Endothelial cell of umbilical vein (primary cell): ENCODE measurements at regions not wholly inside any gene's neighbourhood (a gene's known extent, or its start where the extent isn't known, plus 50 kb on each side); places are given as distances from the start of the nearest gene placed in this dataset.
A peak's percentile ranks its signal among the peaks of the same experiment; 100 is the strongest.

Experiments
- BruUV-seq: library from RNA; stranded (reverse); fragments of 400-500 nt; replicated peaks from 2 replicates; lab custom pipeline; 2021; lab: Mats Ljungman, UMichigan
- CTCF ChIA-PET: fragments of 300-600, 350-600 bp; sonication (Branson Sonifier 250); formaldehyde crosslinking; loops from one replicate; lab custom pipeline; 2021; ENCODE audit warnings: antibody characterized with exemption, inconsistent platforms; lab: Charles Lee
- POLR2A ChIA-PET: fragments of 300-600, 350-600 bp; sonication (Branson Sonifier 250); formaldehyde crosslinking; loops from one replicate; lab custom pipeline; 2021; ENCODE audit warnings: antibody characterized with exemption, inconsistent platforms; lab: Charles Lee
- DNase-seq: peaks from one replicate; pipeline ENCODE4 v3.0.0-alpha.2; 2011; ENCODE audit warnings: low read depth, low spot score
- FAIRE-seq: peaks from 2 replicates; lab custom pipeline; 2011; peaks lifted over from hg19 to GRCh38; lab: Jason Lieb, UNC
- H2AFZ ChIP-seq: 2 replicates; pipeline ENCODE4 v1.6.0; 2012; ENCODE audit warnings: low read depth, low read length, control low read depth, inconsistent platforms
- H3K27ac ChIP-seq: 2 replicates; pipeline ENCODE4 v1.5.1; 2011; ENCODE audit warnings: low read depth, mild to moderate bottlenecking, control low read depth, low read length, moderate library complexity; ENCODE audit not compliant: insufficient read depth
- H3K27me3 ChIP-seq, 2 experiments: 2 replicates each; pipeline versions ENCODE4 v1.6.0 to v1.6.1; 2011; ENCODE audit warnings: low read length in 2 of 2, mixed read lengths in 1 of 2; ENCODE audit not compliant: control insufficient read depth in 2 of 2, insufficient read depth in 2 of 2
- H3K36me3 ChIP-seq, 2 experiments: 2 replicates in 1 of 2; 3 replicates in 1 of 2; pipeline ENCODE4 v1.5.1; 2011; ENCODE audit warnings: low read length in 2 of 2, mild to moderate bottlenecking in 1 of 2, moderate library complexity in 1 of 2; ENCODE audit not compliant: control insufficient read depth in 2 of 2, insufficient read depth in 2 of 2; ENCODE audit errors: extremely low read depth in 1 of 2
- H3K4me1 ChIP-seq: 3 replicates; pipeline ENCODE4 v1.5.1; 2011; ENCODE audit warnings: mild to moderate bottlenecking, low read length; ENCODE audit not compliant: control insufficient read depth, insufficient read depth; ENCODE audit errors: extremely low read depth
- H3K4me2 ChIP-seq: 2 replicates; pipeline ENCODE4 v1.6.1; 2011; ENCODE audit warnings: low read length, control low read depth, mixed read lengths; ENCODE audit not compliant: insufficient read depth
- H3K4me3 ChIP-seq, 3 experiments: fragments of 200-600 bp in 1 of 3; sonication (generic), shearing (Covaris generic) in 1 of 3; replicated peaks in 1 of 3; 2 replicates each; pipeline ENCODE4 v1.5.1; 2011 to 2016; ENCODE audit warnings: control low read depth in 3 of 3, low read length in 3 of 3, mild to moderate bottlenecking in 2 of 3, inconsistent platforms in 1 of 3, low read depth in 1 of 3, moderate library complexity in 1 of 3; ENCODE audit not compliant: insufficient read depth in 1 of 3
- H3K79me2 ChIP-seq: 2 replicates; pipeline ENCODE4 v1.6.0; 2012; ENCODE audit warnings: low read length, inconsistent platforms; ENCODE audit not compliant: control insufficient read depth, insufficient read depth
- H3K9ac ChIP-seq: replicated peaks from 2 replicates; pipeline ENCODE3; 2011; ENCODE audit warnings: low read length, control low read depth; ENCODE audit not compliant: insufficient read depth; ENCODE audit errors: extremely low read depth
- H3K9me1 ChIP-seq: replicated peaks from 3 replicates; pipeline ENCODE4 v1.6.0; 2011; ENCODE audit warnings: mild to moderate bottlenecking, low read length; ENCODE audit not compliant: control insufficient read depth, insufficient read depth; ENCODE audit errors: extremely low read depth
- H3K9me3 ChIP-seq: replicated peaks from 2 replicates; pipeline ENCODE4 v1.5.1; 2012; ENCODE audit warnings: low read length, inconsistent platforms; ENCODE audit not compliant: control insufficient read depth, insufficient read depth
- H4K20me1 ChIP-seq: replicated peaks from 2 replicates; pipeline ENCODE3; 2011; ENCODE audit warnings: mild to moderate bottlenecking, low read length; ENCODE audit not compliant: control insufficient read depth, insufficient read depth; ENCODE audit errors: extremely low read depth
- EZH2 ChIP-seq: IDR thresholded peaks from 2 replicates; pipeline ENCODE4 v1.6.1; 2012; ENCODE audit warnings: borderline replicate concordance, low read depth, mild to moderate bottlenecking, moderate library complexity, low read length, inconsistent platforms; ENCODE audit not compliant: severe bottlenecking
- FOS ChIP-seq: IDR thresholded peaks from 2 replicates; pipeline ENCODE4 v1.6.1; 2011; ENCODE audit warnings: mild to moderate bottlenecking, low read length, moderate library complexity, borderline replicate concordance; ENCODE audit not compliant: insufficient read depth
- GATA2 ChIP-seq: IDR thresholded peaks from 2 replicates; pipeline ENCODE4 v1.7.0; 2011; ENCODE audit warnings: low read depth, mild to moderate bottlenecking, moderate library complexity, mixed read lengths, low read length; ENCODE audit not compliant: insufficient read length, insufficient read depth
- MYC ChIP-seq: IDR thresholded peaks from one replicate; pipeline ENCODE4 v1.6.1; 2011; ENCODE audit warnings: mild to moderate bottlenecking, low read depth, low read length
- POLR2A ChIP-seq: IDR thresholded peaks from 2 replicates; pipeline ENCODE4 v1.6.1; 2012; ENCODE audit warnings: low read depth, mild to moderate bottlenecking, control low read depth, low read length
- POLR2AphosphoS5 ChIP-seq: IDR thresholded peaks from 2 replicates; pipeline ENCODE4 v1.6.1; 2012; ENCODE audit warnings: low read depth, mild to moderate bottlenecking, control low read depth, low read length, moderate library complexity; ENCODE audit not compliant: insufficient read depth
- dilution Hi-C: fragments of 300-500 bp; cut with MboI; formaldehyde crosslinking; loops from one replicate; pipeline ENCODE4 v1.15.0; 2019; ENCODE audit warnings: low sequenced_read_pairs; ENCODE audit not compliant: extremely low pct_ligation_motif_present
- intact Hi-C: fragments of 100-400 bp; cut with micrococcal nuclease; formaldehyde crosslinking; loops from one replicate; pipeline ENCODE4 v1.10.0; 2022

DNA sequence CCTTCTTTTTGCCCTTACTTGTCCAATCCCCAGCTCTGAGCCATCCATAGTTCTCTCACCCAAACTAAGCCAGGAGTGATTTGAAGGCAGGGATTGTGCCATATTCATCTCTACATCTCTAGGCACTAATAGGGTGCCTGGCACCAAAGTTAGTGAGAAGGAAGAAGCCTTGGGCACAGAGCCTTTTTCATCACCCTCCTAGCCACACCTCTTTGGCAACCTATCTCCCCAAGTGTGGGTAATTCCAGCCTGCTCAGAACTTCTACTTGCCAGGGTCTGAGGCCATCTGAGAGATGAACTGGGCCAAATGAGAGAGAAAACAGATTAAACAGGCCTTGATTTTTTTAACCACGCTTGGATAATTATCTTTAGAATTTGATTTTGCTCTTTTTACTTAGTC lies 61.3 kb downstream of the PHLDA1 start:
- Histone ChIP-seq H3K9me1 (no peaks in the 10 kb centered on the region), H3K27ac (no peak overlapping the region), H4K20me1 (no peaks in the 10 kb centered on the region), H3K27me3 (no peaks in the 10 kb centered on the region), H3K9ac (no peak overlapping the region), H3K4me2 (no peak overlapping the region), H3K4me1 (peaks cover 7% of the 10 kb centered on the region), H3K9me3 (no peaks in the 10 kb centered on the region), H3K79me2 (no peaks in the 10 kb centered on the region), H3K4me3 (no peak overlapping the region), H3K36me3 (no peaks in the 10 kb centered on the region), H2AFZ (no peak overlapping the region)
- CTCF ChIA-PET, result interaction anchor here (1.2 kb wide), 1 partner anchor 9 kb away, joined by 4 read pairs; no protein-coding TSS in a partner anchor
- POLR2A ChIA-PET, result no interaction called here
- TF ChIP-seq POLR2A (no peak), EZH2 (no peak), MYC (no peak), POLR2AphosphoS5 (no peak), FOS (no peak), GATA2 (no peak)
- no peak for DNase-seq
- no peak for FAIRE-seq
- dilution Hi-C loops, result no loop called here
- no TSS peak for BruUV-seq
- intact Hi-C loops, result no loop called here

DNA sequence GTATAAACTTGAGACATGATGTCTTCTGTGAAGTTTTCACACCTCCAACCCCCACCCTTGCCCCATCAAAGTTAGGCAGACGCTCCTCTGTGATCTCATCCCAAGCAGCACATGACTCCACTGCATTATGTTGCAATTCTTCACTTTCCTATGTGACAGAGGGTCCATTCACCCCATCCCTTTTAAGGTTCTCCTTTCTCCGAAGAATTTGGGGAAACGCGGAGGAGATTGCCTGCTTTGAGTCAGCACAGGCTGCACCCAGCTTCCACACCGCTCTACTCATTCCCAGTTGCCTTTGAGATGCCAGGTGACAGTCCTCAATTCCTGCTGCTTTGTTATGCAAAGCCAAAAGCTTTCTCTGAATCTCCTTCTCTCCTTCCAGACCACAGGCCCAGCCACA lies 61.8 kb downstream of the PHLDA1 start:
- no TSS peak for BruUV-seq
- no peak for FAIRE-seq
- no peaks in the 10 kb centered on the region for H3K36me3 ChIP-seq
- H3K27me3 ChIP-seq, result no peaks in the 10 kb centered on the region
- H3K79me2 ChIP-seq, result no peaks in the 10 kb centered on the region
- POLR2A ChIA-PET, result no interaction called here
- H3K4me1 ChIP-seq, result peaks cover 7% of the 10 kb centered on the region
- intact Hi-C loops (no loop called here), dilution Hi-C loops (no loop called here)
- H4K20me1 ChIP-seq, result no peaks in the 10 kb centered on the region
- no peak for DNase-seq
- CTCF ChIA-PET, result interaction anchor here (0.7 to 1.2 kb wide), 3 partner anchors 8 to 427 kb away, joined by 3 to 4 read pairs (median 3); no protein-coding TSS in a partner anchor
- no peaks in the 10 kb centered on the region for H3K9me3 ChIP-seq
- no peak overlapping the region for H3K9ac ChIP-seq
- H3K4me2 ChIP-seq, result no peak overlapping the region
- no peak overlapping the region for H3K27ac ChIP-seq
- H3K9me1 ChIP-seq, result no peaks in the 10 kb centered on the region
- TF ChIP-seq POLR2AphosphoS5, result no peak
- no peak overlapping the region for H3K4me3 ChIP-seq
- H2AFZ ChIP-seq, result peak overlapping the region; percentile 23
